GM18526 (cell line): ENCODE measurements at regions not wholly inside any gene's neighbourhood (a gene's known extent, or its start where the extent isn't known, plus 50 kb on each side); places are given as distances from the start of the nearest gene placed in this dataset.

Source experiments
- POLR2A ChIP-seq: IDR thresholded peaks from 3 replicates; pipeline ENCODE4 v1.6.1; 2011; ENCODE audit not compliant: insufficient read length; ENCODE audit errors: extremely low read depth

DNA sequence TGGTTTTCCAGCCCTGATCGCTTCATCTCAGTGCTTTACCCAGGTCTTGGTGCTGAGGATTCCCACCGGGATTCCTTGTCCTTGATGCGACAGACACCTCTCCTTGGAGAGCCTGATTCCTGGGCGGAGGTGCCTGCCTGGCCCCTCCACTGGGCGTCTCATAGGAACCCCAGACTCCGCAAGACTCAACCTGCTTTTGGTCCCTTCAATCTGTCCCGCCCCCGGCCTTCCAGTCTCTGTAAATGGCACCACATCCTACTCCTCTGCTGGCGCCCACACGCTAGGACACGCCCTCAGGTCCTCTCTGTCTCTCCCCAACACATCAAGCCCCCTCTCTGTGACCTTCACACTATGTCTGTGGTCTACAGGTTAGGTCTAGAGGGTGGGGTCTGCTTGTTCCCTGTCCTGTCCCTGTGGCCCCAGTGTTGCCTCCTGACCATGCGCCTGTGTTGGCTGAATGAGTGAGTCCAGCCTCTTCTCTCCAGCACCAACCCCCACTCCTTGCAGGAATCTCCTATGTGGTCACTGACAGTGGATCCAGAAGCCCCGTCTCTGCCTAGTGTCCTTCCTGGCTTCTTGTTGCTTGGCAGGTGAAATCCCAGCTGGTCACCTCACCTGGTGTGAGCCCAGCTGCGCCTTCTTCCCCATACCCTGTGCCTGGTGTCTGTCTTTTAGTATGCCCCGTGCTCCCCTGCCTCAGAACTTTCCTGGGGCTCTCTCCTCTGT, 119.7 kb upstream of the C1orf174 start:
- TF ChIP-seq POLR2A = no peak

GRCh38 chr1:4020449-4020848, 120.4 kb upstream of the C1orf174 start:
- no peak for TF ChIP-seq POLR2A

GRCh38 chr1:4021136-4021973, 121.3 kb upstream of the C1orf174 start:
- TF ChIP-seq POLR2A = no peak

- TF ChIP-seq POLR2A = no peak
Observed at GRCh38 chr1:4021974-4022268, 121.8 kb upstream of the C1orf174 start.

GRCh38 chr1:4022715-4023114, 122.6 kb upstream of the C1orf174 start:
- TF ChIP-seq POLR2A = no peak

DNA sequence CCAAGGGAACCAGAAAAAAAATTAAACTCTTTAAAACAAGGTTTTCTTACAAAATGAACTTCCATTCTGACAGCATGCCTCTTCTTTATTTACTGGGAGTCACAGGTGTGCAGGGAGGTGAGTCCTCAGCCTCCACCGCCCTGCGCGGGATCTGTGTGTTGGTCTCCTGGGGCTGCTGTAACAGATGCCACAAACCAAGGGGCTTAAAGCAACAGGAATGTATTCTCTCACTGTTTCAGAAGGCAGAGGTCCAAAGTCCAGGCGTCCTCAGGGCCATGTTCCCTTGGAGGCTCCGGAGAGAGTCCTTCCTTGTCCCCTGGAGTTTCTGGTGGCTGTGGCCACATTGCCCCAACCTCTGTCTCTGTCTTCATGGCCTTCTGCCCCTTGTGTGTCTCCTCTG, 123.6 kb upstream of the C1orf174 start:
- no peak for TF ChIP-seq POLR2A

DNA sequence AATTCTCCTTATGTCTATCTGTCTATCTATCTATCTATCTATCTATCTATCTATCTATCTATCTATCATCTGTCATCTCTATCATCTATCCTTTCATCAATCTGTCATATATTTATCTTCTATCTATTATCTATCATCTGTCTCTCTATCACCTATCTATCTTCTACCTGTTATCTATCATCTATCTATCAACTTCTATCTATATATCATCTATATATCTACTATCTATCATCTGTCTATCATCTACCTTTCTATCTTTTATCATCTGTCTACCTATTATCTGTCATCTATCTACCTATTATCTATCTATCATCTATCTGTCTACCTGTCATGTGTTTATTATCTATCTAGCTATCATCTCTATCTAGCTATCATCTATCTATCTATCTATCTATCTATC, 124.7 kb upstream of the C1orf174 start:
- no peak for TF ChIP-seq POLR2A

- no peak for TF ChIP-seq POLR2A
Observed at GRCh38 chr1:4025752-4026151, 125.7 kb upstream of the C1orf174 start.

- no peak for TF ChIP-seq POLR2A
Observed at GRCh38 chr1:4027008-4027407, 126.9 kb upstream of the C1orf174 start.

GRCh38 chr1:4027492-4028138, 127.5 kb upstream of the C1orf174 start:
- no peak for TF ChIP-seq POLR2A

DNA sequence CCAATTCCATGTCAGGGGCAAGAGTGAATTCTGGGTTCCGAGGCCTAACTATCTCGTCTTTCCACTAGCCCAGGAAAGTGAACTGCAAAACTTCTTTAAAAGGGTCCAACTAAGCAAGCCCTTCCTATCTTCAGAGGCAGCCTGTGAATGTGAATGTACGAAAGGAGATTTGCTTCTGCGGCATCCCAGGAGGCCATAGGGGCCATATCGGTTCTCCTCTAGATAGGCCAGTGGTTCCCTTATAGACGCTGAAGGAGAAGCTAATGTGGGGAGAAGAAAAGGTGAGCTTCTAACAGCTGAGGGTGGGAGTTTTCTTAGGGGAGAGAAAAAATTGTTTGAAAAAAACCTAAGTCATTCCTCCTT, 128.0 kb upstream of the C1orf174 start:
- TF ChIP-seq POLR2A = no peak

- TF ChIP-seq POLR2A = no peak
Observed at GRCh38 chr1:4029376-4029775, 129.3 kb upstream of the C1orf174 start.

DNA sequence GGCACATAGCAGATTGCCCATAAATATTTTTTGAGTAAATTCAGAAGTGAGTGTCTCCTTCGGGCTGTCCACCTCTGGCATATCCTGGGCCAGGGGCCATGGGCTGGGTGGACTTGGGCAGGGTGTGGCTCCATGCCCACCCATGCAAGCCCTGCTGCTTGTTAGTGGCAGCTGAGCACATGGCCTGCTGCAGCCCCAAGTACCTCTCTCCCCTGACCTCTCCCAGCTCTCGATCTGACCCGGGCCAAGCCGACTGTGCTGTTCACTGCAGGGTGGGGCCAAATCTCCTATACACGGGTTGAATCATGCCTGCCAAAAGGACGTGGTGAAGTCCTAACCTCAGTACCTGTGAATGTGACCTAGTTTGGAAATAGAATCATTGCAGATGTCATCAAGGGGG, 132.5 kb upstream of the C1orf174 start:
- TF ChIP-seq POLR2A = no peak

DNA sequence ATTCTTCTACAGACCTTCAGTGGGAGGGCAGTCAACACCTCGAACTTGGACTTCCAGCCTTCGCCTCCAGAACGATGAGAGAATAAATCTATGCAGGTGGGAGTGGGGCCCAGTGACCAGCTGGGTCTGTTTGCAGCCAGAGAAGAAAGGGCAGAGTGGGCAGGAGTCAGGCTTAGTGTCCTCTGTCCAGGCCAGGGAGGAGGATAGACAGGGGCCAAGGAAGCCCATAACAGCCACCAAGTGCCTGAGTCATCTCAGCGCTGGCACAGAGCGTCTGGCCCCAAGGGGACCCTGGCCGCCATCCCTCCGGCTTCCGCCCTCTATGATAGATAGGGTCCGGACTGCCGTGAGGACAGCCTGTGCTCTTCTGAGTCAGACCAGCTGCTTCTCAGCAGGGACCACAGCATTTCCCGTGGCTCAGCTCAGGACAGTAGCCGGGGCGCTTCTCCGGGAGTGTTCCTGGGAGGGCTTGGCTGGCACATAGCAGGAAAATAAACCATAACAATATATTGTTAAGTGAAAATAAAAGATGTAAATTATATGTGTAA, 133.1 kb upstream of the C1orf174 start:
- no peak for TF ChIP-seq POLR2A

DNA sequence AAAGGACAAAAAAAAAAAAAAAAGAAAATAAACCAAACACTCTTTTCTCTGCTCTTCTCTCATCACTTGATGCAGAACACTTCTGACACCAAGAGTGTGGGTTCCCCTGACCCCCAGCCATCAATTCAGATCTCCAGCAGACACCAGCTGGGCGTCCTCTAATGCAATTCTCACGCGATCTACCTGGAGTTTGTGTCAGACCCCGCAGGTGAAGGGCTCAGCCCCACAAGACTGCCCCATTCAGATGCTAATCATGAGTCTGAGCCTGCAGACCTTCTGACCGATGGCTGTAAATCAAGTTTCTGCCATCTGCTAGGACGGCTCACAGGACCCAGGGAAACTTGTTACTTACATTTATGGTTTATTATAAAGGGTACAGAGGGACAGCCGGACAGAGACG, 133.6 kb upstream of the C1orf174 start:
- TF ChIP-seq POLR2A = no peak

GRCh38 chr1:4034318-4034887, 134.3 kb upstream of the C1orf174 start:
- no peak for TF ChIP-seq POLR2A
